GM23338 (cell line): ENCODE measurements at regions not wholly inside any gene's neighbourhood (a gene's known extent, or its start where the extent isn't known, plus 50 kb on each side); places are given as distances from the start of the nearest gene placed in this dataset.

Experiments
- ATAC-seq: fragments of 200-7000 bp; cut with Tn5 transposase; 3 replicates; pipeline ENCODE4 v1.9.1; 2020
- DNase-seq: peaks from one replicate; pipeline ENCODE4 v3.0.0-alpha.2; 2015; ENCODE audit warnings: low spot score
- H2AFZ ChIP-seq: fragments of 200-600 bp; sonication (generic); 2 replicates; pipeline ENCODE4 v1.8.0; 2016; ENCODE audit warnings: antibody characterized with exemption, mild to moderate bottlenecking, moderate library complexity
- H3F3A ChIP-seq: fragments of 200-600 bp; sonication (generic); replicated peaks from 2 replicates; pipeline ENCODE4 v1.8.0; 2017; ENCODE audit warnings: antibody characterized with exemption, mixed run types, low read depth
- H3K27ac ChIP-seq: fragments of 200-600 bp; sonication (generic); 2 replicates; pipeline ENCODE4 v1.6.1; 2016; ENCODE audit warnings: low read depth
- H3K27me3 ChIP-seq: fragments of 200-600 bp; sonication (generic); 2 replicates; pipeline ENCODE4 v1.8.0; 2016; ENCODE audit warnings: mild to moderate bottlenecking, mixed run types, moderate library complexity; ENCODE audit not compliant: insufficient read depth
- H3K36me3 ChIP-seq: fragments of 200-600 bp; sonication (generic); 2 replicates; pipeline ENCODE4 v1.8.0; 2016; ENCODE audit warnings: mild to moderate bottlenecking; ENCODE audit not compliant: insufficient read depth
- H3K4me1 ChIP-seq: fragments of 200-600 bp; sonication (generic); 2 replicates; pipeline ENCODE4 v1.8.0; 2016; ENCODE audit warnings: mild to moderate bottlenecking, moderate library complexity; ENCODE audit not compliant: insufficient read depth
- H3K4me2 ChIP-seq: fragments of 200-600 bp; sonication (generic); 2 replicates; pipeline ENCODE4 v1.7.1; 2017; ENCODE audit warnings: mixed run types
- H3K4me3 ChIP-seq: fragments of 200-600 bp; sonication (generic); 2 replicates; pipeline ENCODE4 v1.6.1; 2016; ENCODE audit warnings: mixed run types
- H3K79me2 ChIP-seq: fragments of 200-600 bp; sonication (generic); replicated peaks from 2 replicates; pipeline ENCODE4 v1.8.0; 2017; ENCODE audit warnings: mild to moderate bottlenecking; ENCODE audit not compliant: insufficient read depth
- H3K9me2 ChIP-seq: fragments of 200-600 bp; sonication (generic); 2 replicates; pipeline ENCODE4 v1.8.0; 2017; ENCODE audit not compliant: insufficient read depth
- H4K20me1 ChIP-seq: fragments of 200-600 bp; sonication (generic); replicated peaks from 2 replicates; pipeline ENCODE4 v1.8.0; 2017; ENCODE audit warnings: mild to moderate bottlenecking; ENCODE audit not compliant: insufficient read depth
- H3K27ac Mint-ChIP-seq: 2 replicates; pipeline ENCODE4 v1.8.0; 2020; ENCODE audit warnings: inconsistent platforms, mild to moderate bottlenecking, moderate library complexity, mixed read lengths
- H3K27me3 Mint-ChIP-seq: 3 replicates; pipeline ENCODE4 v1.8.0; 2022; ENCODE audit warnings: low read depth, mild to moderate bottlenecking, moderate library complexity, mixed read lengths, inconsistent platforms; ENCODE audit not compliant: insufficient read depth, poor library complexity
- H3K36me3 Mint-ChIP-seq: 3 replicates; pipeline ENCODE4 v1.8.0; 2021; ENCODE audit warnings: low read depth, mild to moderate bottlenecking, inconsistent platforms, moderate library complexity, mixed read lengths
- H3K4me1 Mint-ChIP-seq: 3 replicates; pipeline ENCODE4 v1.8.0; 2020; ENCODE audit warnings: mild to moderate bottlenecking, inconsistent platforms, mixed read lengths
- H3K4me3 Mint-ChIP-seq: 3 replicates; pipeline ENCODE4 v1.8.0; 2021; ENCODE audit warnings: moderate library complexity, mild to moderate bottlenecking, inconsistent platforms, mixed read lengths
- H3K9me3 Mint-ChIP-seq: 3 replicates; pipeline ENCODE4 v1.8.0; 2020; ENCODE audit warnings: moderate library complexity, mild to moderate bottlenecking, inconsistent platforms, mixed read lengths
- CREB1 ChIP-seq: fragments of 250-450 bp; sonication (Bioruptor Pico); IDR thresholded peaks from 2 replicates; pipeline ENCODE4 v1.5.0; 2020; ENCODE audit warnings: low read depth, mild to moderate bottlenecking, moderate library complexity
- EZH2 ChIP-seq: fragments of 200-600 bp; sonication (generic); IDR thresholded peaks from one replicate; pipeline ENCODE4 v1.8.0; 2017; ENCODE audit warnings: antibody characterized with exemption, mild to moderate bottlenecking, low read depth; ENCODE audit not compliant: unreplicated experiment
- JUNB ChIP-seq: IDR thresholded peaks from one replicate; pipeline ENCODE4 v1.6.1; 2016; ENCODE audit warnings: antibody characterized with exemption; ENCODE audit not compliant: unreplicated experiment
- NANOG ChIP-seq: IDR thresholded peaks from 2 replicates; pipeline ENCODE4 v1.6.1; 2016; ENCODE audit warnings: antibody characterized with exemption, borderline replicate concordance
- POLR2AphosphoS5 ChIP-seq: IDR thresholded peaks from 2 replicates; pipeline ENCODE4 v1.6.1; 2016; ENCODE audit warnings: antibody characterized with exemption, low read depth
- STAT1 ChIP-seq: IDR thresholded peaks from one replicate; pipeline ENCODE4 v1.6.1; 2016; ENCODE audit warnings: antibody characterized with exemption; ENCODE audit not compliant: unreplicated experiment
- ZNF114 ChIP-seq: fragments of 250-450 bp; sonication (Bioruptor Pico); IDR thresholded peaks from 2 replicates; pipeline ENCODE4 v1.5.0; 2020; ENCODE audit warnings: mild to moderate bottlenecking, moderate library complexity
- ZNF331 ChIP-seq: fragments of 250-450 bp; sonication (Bioruptor Pico); IDR thresholded peaks from 2 replicates; pipeline ENCODE4 v1.5.0; 2020; ENCODE audit warnings: low read depth, mild to moderate bottlenecking, moderate library complexity
- TF ChIP-seq, protein P1 (sequence below), 2 experiments: fragments of 200-600 bp in 1 of 2; sonication (generic) in 1 of 2; conservative IDR thresholded peaks; 2 replicates each; pipeline versions ENCODE4 v1.5.1 to v1.6.1; 2016 to 2017; ENCODE audit warnings: antibody characterized with exemption in 2 of 2, low read depth in 2 of 2, mild to moderate bottlenecking in 2 of 2, moderate library complexity in 1 of 2
- TF ChIP-seq, protein P2 (sequence below): IDR thresholded peaks from 2 replicates; pipeline ENCODE4 v1.6.1; 2016; ENCODE audit warnings: antibody characterized with exemption
- TF ChIP-seq, protein P3 (sequence below): fragments of 250-450 bp; sonication (Bioruptor Pico); IDR thresholded peaks from 2 replicates; pipeline ENCODE4 v1.5.0; 2020; ENCODE audit warnings: mild to moderate bottlenecking, moderate library complexity

DNA sequence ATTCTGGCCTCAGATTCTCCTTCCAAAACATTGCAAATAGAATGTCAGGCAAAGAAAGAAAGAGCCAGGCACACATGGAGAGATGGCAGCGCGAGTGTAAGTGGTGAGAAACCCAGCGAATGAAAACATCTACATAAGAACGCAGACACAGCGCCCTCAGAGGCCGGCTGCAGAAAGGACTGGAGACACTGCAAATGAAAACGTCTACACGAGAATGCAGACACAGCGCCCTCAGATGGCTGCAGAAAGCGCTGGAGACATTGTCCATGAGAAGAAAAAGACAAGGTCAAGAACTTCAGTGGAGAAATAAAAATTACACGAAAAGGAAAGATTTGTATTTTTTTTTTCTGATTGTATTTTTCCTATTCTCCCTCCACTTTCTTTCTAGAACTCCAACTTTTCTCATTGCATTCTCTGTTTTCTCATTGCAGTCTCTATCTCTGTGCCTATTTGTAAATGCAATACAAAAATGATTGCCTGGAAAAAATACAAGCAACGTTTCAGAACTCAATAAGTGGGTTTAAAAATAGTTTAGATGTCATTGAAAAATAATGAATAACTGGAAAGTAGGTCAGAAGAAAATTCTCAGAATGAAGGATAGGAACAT lies 117.9 kb upstream of the LPCAT1 start:
- TF ChIP-seq CREB1 (CRISPR knock-in tag): peak; percentile 48; the same call in 1 of the 2 replicates
- TF ChIP-seq, protein P1, sequence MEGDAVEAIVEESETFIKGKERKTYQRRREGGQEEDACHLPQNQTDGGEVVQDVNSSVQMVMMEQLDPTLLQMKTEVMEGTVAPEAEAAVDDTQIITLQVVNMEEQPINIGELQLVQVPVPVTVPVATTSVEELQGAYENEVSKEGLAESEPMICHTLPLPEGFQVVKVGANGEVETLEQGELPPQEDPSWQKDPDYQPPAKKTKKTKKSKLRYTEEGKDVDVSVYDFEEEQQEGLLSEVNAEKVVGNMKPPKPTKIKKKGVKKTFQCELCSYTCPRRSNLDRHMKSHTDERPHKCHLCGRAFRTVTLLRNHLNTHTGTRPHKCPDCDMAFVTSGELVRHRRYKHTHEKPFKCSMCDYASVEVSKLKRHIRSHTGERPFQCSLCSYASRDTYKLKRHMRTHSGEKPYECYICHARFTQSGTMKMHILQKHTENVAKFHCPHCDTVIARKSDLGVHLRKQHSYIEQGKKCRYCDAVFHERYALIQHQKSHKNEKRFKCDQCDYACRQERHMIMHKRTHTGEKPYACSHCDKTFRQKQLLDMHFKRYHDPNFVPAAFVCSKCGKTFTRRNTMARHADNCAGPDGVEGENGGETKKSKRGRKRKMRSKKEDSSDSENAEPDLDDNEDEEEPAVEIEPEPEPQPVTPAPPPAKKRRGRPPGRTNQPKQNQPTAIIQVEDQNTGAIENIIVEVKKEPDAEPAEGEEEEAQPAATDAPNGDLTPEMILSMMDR (conservative IDR thresholded peaks at IDR 0.05; ENCODE audit: low read depth in 2 of 2): peak; percentile 94 to 96
- TF ChIP-seq JUNB: no peak
- Mint-ChIP-seq H3K4me1 (peaks cover 29% of the 10 kb centered on the region), H3K9me3 (no peaks in the 10 kb centered on the region), H3K4me3 (peak overlapping the region; percentile 45), H3K27ac (no peak overlapping the region), H3K27me3 (peaks cover 41% of the 10 kb centered on the region), H3K36me3 (no peaks in the 10 kb centered on the region)
- peak; percentile 66 for ATAC-seq
- Histone ChIP-seq H3K27ac (no peak overlapping the region), H3K4me1 (peaks cover 13% of the 10 kb centered on the region), H4K20me1 (no peaks in the 10 kb centered on the region), H2AFZ (no peak overlapping the region), H3K36me3 (no peaks in the 10 kb centered on the region), H3K9me2 (no peaks in the 10 kb centered on the region), H3K4me3 (peak overlapping the region; percentile 31; the same call in 1 of the 2 replicates), H3F3A (0 out of 2 replicates have a peak, but pooled peaks cover 5% of the 10 kb centered on the region), H3K27me3 (peaks cover 34% of the 10 kb centered on the region), H3K4me2 (peak overlapping the region; percentile 48; the same call in 1 of the 2 replicates), H3K79me2 (no peaks in the 10 kb centered on the region)
- peak; percentile 96 for DNase-seq

DNA sequence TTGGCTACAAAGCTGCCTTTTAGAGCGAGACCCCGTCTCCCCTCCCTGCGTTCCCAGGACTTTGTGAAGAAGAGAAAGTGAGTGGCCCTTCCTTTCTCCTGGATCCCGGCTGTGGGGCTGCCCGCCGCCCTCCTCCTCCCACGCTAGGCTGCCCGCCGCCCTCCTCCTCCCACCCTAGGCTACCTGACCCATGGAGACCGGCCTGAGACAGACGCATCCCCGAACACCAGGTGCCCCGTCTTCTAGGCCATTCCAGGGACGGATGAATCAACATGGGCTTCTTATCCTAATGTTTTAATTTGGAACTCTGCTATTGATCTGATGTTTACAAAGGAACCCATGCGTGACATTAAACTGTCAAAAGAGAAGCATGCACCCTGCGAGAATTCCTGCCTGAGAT lies 117.3 kb upstream of the LPCAT1 start:
- Histone ChIP-seq H3K4me1 (peaks cover 13% of the 10 kb centered on the region), H2AFZ (no peak overlapping the region), H3F3A (0 out of 2 replicates have a peak, but pooled peaks cover 5% of the 10 kb centered on the region), H3K36me3 (no peaks in the 10 kb centered on the region), H4K20me1 (no peaks in the 10 kb centered on the region), H3K27me3 (peaks cover 31% of the 10 kb centered on the region), H3K27ac (no peak overlapping the region), H3K79me2 (no peaks in the 10 kb centered on the region), H3K4me3 (peak overlapping the region; percentile 31; the same call in 1 of the 2 replicates), H3K9me2 (no peaks in the 10 kb centered on the region), H3K4me2 (peak overlapping the region; percentile 48; the same call in 1 of the 2 replicates)
- H3K27ac Mint-ChIP-seq: no peak overlapping the region
- ATAC-seq: peak; percentile 5; the same call in 2 of the 3 replicates
- H3K9me3 Mint-ChIP-seq: no peaks in the 10 kb centered on the region
- peak overlapping the region; percentile 45 for H3K4me3 Mint-ChIP-seq
- peaks cover 39% of the 10 kb centered on the region for H3K27me3 Mint-ChIP-seq
- DNase-seq: no peak
- no peaks in the 10 kb centered on the region for H3K36me3 Mint-ChIP-seq
- peaks cover 29% of the 10 kb centered on the region for H3K4me1 Mint-ChIP-seq
- TF ChIP-seq EZH2: no peak
- TF ChIP-seq JUNB: no peak
- TF ChIP-seq ZNF331: no peak
- no peak for TF ChIP-seq POLR2AphosphoS5
- TF ChIP-seq CREB1 (CRISPR knock-in tag): no peak
- no peak for TF ChIP-seq ZNF114 (CRISPR knock-in tag)
- no peak for TF ChIP-seq STAT1
- TF ChIP-seq, protein P2, sequence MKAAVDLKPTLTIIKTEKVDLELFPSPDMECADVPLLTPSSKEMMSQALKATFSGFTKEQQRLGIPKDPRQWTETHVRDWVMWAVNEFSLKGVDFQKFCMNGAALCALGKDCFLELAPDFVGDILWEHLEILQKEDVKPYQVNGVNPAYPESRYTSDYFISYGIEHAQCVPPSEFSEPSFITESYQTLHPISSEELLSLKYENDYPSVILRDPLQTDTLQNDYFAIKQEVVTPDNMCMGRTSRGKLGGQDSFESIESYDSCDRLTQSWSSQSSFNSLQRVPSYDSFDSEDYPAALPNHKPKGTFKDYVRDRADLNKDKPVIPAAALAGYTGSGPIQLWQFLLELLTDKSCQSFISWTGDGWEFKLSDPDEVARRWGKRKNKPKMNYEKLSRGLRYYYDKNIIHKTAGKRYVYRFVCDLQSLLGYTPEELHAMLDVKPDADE: no peak
- TF ChIP-seq, protein P3, sequence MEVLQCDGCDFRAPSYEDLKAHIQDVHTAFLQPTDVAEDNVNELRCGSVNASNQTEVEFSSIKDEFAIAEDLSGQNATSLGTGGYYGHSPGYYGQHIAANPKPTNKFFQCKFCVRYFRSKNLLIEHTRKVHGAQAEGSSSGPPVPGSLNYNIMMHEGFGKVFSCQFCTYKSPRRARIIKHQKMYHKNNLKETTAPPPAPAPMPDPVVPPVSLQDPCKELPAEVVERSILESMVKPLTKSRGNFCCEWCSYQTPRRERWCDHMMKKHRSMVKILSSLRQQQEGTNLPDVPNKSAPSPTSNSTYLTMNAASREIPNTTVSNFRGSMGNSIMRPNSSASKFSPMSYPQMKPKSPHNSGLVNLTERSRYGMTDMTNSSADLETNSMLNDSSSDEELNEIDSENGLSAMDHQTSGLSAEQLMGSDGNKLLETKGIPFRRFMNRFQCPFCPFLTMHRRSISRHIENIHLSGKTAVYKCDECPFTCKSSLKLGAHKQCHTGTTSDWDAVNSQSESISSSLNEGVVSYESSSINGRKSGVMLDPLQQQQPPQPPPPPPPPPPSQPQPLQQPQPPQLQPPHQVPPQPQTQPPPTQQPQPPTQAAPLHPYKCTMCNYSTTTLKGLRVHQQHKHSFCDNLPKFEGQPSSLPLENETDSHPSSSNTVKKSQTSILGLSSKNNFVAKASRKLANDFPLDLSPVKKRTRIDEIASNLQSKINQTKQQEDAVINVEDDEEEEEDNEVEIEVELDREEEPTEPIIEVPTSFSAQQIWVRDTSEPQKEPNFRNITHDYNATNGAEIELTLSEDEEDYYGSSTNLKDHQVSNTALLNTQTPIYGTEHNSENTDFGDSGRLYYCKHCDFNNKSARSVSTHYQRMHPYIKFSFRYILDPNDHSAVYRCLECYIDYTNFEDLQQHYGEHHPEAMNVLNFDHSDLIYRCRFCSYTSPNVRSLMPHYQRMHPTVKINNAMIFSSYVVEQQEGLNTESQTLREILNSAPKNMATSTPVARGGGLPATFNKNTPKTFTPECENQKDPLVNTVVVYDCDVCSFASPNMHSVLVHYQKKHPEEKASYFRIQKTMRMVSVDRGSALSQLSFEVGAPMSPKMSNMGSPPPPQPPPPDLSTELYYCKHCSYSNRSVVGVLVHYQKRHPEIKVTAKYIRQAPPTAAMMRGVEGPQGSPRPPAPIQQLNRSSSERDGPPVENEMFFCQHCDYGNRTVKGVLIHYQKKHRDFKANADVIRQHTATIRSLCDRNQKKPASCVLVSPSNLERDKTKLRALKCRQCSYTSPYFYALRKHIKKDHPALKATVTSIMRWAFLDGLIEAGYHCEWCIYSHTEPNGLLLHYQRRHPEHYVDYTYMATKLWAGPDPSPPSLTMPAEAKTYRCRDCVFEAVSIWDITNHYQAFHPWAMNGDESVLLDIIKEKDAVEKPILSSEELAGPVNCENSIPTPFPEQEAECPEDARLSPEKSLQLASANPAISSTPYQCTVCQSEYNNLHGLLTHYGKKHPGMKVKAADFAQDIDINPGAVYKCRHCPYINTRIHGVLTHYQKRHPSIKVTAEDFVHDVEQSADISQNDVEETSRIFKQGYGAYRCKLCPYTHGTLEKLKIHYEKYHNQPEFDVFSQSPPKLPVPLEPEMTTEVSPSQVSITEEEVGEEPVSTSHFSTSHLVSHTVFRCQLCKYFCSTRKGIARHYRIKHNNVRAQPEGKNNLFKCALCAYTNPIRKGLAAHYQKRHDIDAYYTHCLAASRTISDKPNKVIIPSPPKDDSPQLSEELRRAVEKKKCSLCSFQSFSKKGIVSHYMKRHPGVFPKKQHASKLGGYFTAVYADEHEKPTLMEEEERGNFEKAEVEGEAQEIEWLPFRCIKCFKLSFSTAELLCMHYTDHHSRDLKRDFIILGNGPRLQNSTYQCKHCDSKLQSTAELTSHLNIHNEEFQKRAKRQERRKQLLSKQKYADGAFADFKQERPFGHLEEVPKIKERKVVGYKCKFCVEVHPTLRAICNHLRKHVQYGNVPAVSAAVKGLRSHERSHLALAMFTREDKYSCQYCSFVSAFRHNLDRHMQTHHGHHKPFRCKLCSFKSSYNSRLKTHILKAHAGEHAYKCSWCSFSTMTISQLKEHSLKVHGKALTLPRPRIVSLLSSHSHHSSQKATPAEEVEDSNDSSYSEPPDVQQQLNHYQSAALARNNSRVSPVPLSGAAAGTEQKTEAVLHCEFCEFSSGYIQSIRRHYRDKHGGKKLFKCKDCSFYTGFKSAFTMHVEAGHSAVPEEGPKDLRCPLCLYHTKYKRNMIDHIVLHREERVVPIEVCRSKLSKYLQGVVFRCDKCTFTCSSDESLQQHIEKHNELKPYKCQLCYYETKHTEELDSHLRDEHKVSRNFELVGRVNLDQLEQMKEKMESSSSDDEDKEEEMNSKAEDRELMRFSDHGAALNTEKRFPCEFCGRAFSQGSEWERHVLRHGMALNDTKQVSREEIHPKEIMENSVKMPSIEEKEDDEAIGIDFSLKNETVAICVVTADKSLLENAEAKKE (CRISPR knock-in tag): no peak
- TF ChIP-seq NANOG: no peak
